IMR-90 (cell line): ENCODE measurements at regions not wholly inside any gene's neighbourhood (a gene's known extent, or its start where the extent isn't known, plus 50 kb on each side); places are given as distances from the start of the nearest gene placed in this dataset.

Experiments
- ATAC-seq: fragments of 200-7000 bp; cut with Tn5 transposase; 2 replicates; pipeline ENCODE4 v1.9.1; 2020; ENCODE audit warnings: low read depth, mild to moderate bottlenecking, moderate library complexity
- BruUV-seq: library from RNA; stranded (reverse); fragments of 400-500 nt; replicated peaks from 2 replicates; lab custom pipeline; 2021; lab: Mats Ljungman, UMichigan
- CTCF ChIA-PET: fragments of 300-600 bp; formaldehyde crosslinking; extraction: SDS; loops from one replicate; lab custom pipeline; 2021; ENCODE audit warnings: antibody characterized with exemption; lab: Yijun Ruan, JAX
- POLR2A ChIA-PET: fragments of 300-600 bp; sonication (Branson Sonifier 250); formaldehyde crosslinking; loops from one replicate; lab custom pipeline; 2022; ENCODE audit warnings: antibody characterized with exemption; ENCODE audit not compliant: unreplicated experiment; lab: Charles Lee
- DNase-seq: peaks from one replicate; pipeline ENCODE4 v3.0.0; 2013
- H2AFZ ChIP-seq: replicated peaks from 2 replicates; pipeline ENCODE3; 2013; ENCODE audit warnings: low read length, mild to moderate bottlenecking; ENCODE audit not compliant: poor library complexity
- H2AK5ac ChIP-seq: 2 replicates; pipeline ENCODE4 v1.6.1; 2013; ENCODE audit warnings: low read depth, low read length, inconsistent platforms
- H2AK9ac ChIP-seq: replicated peaks from 2 replicates; pipeline ENCODE3; 2013; ENCODE audit warnings: mild to moderate bottlenecking, low read depth, low read length, moderate library complexity; ENCODE audit not compliant: poor library complexity
- H2BK120ac ChIP-seq: 2 replicates; pipeline ENCODE4 v1.6.1; 2013; ENCODE audit warnings: low read depth, low read length, inconsistent platforms
- H2BK15ac ChIP-seq: 3 replicates; pipeline ENCODE4 v1.6.1; 2013; ENCODE audit warnings: low read depth, low read length, inconsistent platforms
- H2BK20ac ChIP-seq: 2 replicates; pipeline ENCODE4 v1.6.1; 2013; ENCODE audit warnings: low read depth, mild to moderate bottlenecking, inconsistent platforms, low read length, moderate library complexity
- H2BK5ac ChIP-seq: 2 replicates; pipeline ENCODE4 v1.6.1; 2013; ENCODE audit warnings: mild to moderate bottlenecking, low read depth, low read length, inconsistent platforms; ENCODE audit not compliant: poor library complexity, severe bottlenecking
- H3K14ac ChIP-seq: replicated peaks from 2 replicates; pipeline ENCODE4 v1.6.1; 2013; ENCODE audit warnings: low read depth, low read length, inconsistent platforms
- H3K18ac ChIP-seq: 2 replicates; pipeline ENCODE4 v1.6.1; 2013; ENCODE audit warnings: low read depth, low read length, control low read depth
- H3K23ac ChIP-seq: 2 replicates; pipeline ENCODE4 v1.6.1; 2013; ENCODE audit warnings: low read depth, low read length, inconsistent platforms
- H3K27ac ChIP-seq: 2 replicates; pipeline ENCODE4 v1.5.1; 2013; ENCODE audit warnings: mild to moderate bottlenecking, control low read depth, low read length; ENCODE audit not compliant: insufficient read depth
- H3K27me3 ChIP-seq: 2 replicates; pipeline ENCODE4 v1.6.1; 2013; ENCODE audit warnings: low read length; ENCODE audit not compliant: control insufficient read depth, insufficient read depth
- H3K36me3 ChIP-seq: 2 replicates; pipeline ENCODE4 v1.6.1; 2013; ENCODE audit warnings: low read length, mixed read lengths; ENCODE audit not compliant: control insufficient read depth, insufficient read depth
- H3K4ac ChIP-seq: 2 replicates; pipeline ENCODE4 v1.6.1; 2013; ENCODE audit warnings: low read depth, low read length, inconsistent platforms
- H3K4me1 ChIP-seq: 2 replicates; pipeline ENCODE4 v1.6.1; 2013; ENCODE audit warnings: low read length, mixed read lengths; ENCODE audit not compliant: control insufficient read depth, insufficient read depth
- H3K4me2 ChIP-seq: 2 replicates; pipeline ENCODE4 v1.6.1; 2013; ENCODE audit warnings: low read depth, mild to moderate bottlenecking, control low read depth, low read length, moderate library complexity
- H3K4me3 ChIP-seq: 2 replicates; pipeline ENCODE4 v1.5.1; 2013; ENCODE audit warnings: low read depth, mild to moderate bottlenecking, control low read depth, low read length, moderate library complexity; ENCODE audit not compliant: insufficient read depth
- H3K56ac ChIP-seq: 2 replicates; pipeline ENCODE4 v1.6.1; 2013; ENCODE audit warnings: low read length, inconsistent platforms; ENCODE audit not compliant: insufficient read depth; ENCODE audit errors: extremely low read depth
- H3K79me1 ChIP-seq, 2 experiments: 2 replicates each; pipeline ENCODE4 v1.6.1; 2013; ENCODE audit warnings: low read length in 2 of 2, inconsistent platforms in 1 of 2, low read depth in 1 of 2
- H3K9ac ChIP-seq: 2 replicates; pipeline ENCODE4 v1.6.1; 2013; ENCODE audit warnings: low read depth, low read length, control low read depth
- H3K9me1 ChIP-seq: 2 replicates; pipeline ENCODE4 v1.6.1; 2013; ENCODE audit warnings: low read length, inconsistent platforms; ENCODE audit not compliant: insufficient read depth
- H3K9me3 ChIP-seq: 2 replicates; pipeline ENCODE4 v1.6.1; 2013; ENCODE audit warnings: low read length; ENCODE audit not compliant: control insufficient read depth, insufficient read depth
- H4K20me1 ChIP-seq: 2 replicates; pipeline ENCODE4 v1.6.1; 2013; ENCODE audit warnings: low read length, inconsistent platforms; ENCODE audit not compliant: insufficient read depth
- H4K5ac ChIP-seq: 2 replicates; pipeline ENCODE4 v1.6.1; 2013; ENCODE audit warnings: mild to moderate bottlenecking, low read depth, low read length, control low read depth
- H4K8ac ChIP-seq, 2 experiments: 2 replicates each; pipeline ENCODE4 v1.6.1; 2013; ENCODE audit warnings: low read depth in 2 of 2, low read length in 2 of 2, control low read depth in 1 of 2, inconsistent platforms in 1 of 2
- H4K91ac ChIP-seq: 2 replicates; pipeline ENCODE4 v1.6.1; 2013; ENCODE audit warnings: low read depth, low read length, inconsistent platforms; ENCODE audit not compliant: insufficient read depth
- CEBPB ChIP-seq: IDR thresholded peaks from 2 replicates; pipeline ENCODE4 v1.6.1; 2012; ENCODE audit warnings: low read depth, low read length, improper control_type of control experiment
- RCOR1 ChIP-seq: IDR thresholded peaks from 2 replicates; pipeline ENCODE4 v1.6.1; 2012; ENCODE audit warnings: mild to moderate bottlenecking, low read length, improper control_type of control experiment; ENCODE audit not compliant: insufficient replicate concordance
- WGBS, 2 experiments: methylation state at CpG; one replicate each; pipeline versions ENCODE4 v1.1.5 to v1.1.7; 2013; ENCODE audit warnings: missing lambda C conversion rate in 2 of 2; ENCODE audit not compliant: insufficient read length in 1 of 2; ENCODE audit errors: extremely low coverage in 2 of 2; 5-methylcytosine and 5-hydroxymethylcytosine counted together
- dilution Hi-C: fragments of 300-500 bp; cut with HindIII; formaldehyde crosslinking; loops from one replicate; pipeline ENCODE4 v1.14.3; 2018; ENCODE audit warnings: low sequenced_read_pairs; ENCODE audit not compliant: unreplicated experiment
- in situ Hi-C: fragments of 300-500 bp; cut with MboI; formaldehyde crosslinking; loops from 3 replicates; pipeline ENCODE4 v1.14.3; 2019; ENCODE audit warnings: low sequenced_read_pairs, inconsistent platforms, mixed read lengths
- intact Hi-C: fragments of 100-400 bp; cut with micrococcal nuclease; formaldehyde crosslinking; loops from 2 replicates; pipeline ENCODE4 v1.10.0; 2022

- ATAC-seq (peak; percentile 61), DNase-seq (peak; percentile 96)
- no peak overlapping the region for H2AFZ ChIP-seq
- no peaks in the 10 kb centered on the region for H4K20me1 ChIP-seq
- no peaks in the 10 kb centered on the region for H3K36me3 ChIP-seq
- H3K9me1 ChIP-seq, result peaks cover 11% of the 10 kb centered on the region
- no peak overlapping the region for H3K9ac ChIP-seq
- H3K14ac ChIP-seq, result peak overlapping the region; percentile 83
- peaks cover 16% of the 10 kb centered on the region for H3K4me1 ChIP-seq
- peak overlapping the region; percentile 83; the same call in 1 of the 2 replicates for H3K23ac ChIP-seq
- H3K56ac ChIP-seq, result peak overlapping the region; percentile 52
- peak overlapping the region; percentile 78; the same call in 1 of the 2 replicates for H3K27ac ChIP-seq
- H4K5ac ChIP-seq, result peak overlapping the region; percentile 72
- in situ Hi-C loops (no loop called here), intact Hi-C loops (loop anchor here (1.0 to 5.0 kb wide), 5 partner anchors 58 to 656 kb away; no protein-coding TSS in a partner anchor), dilution Hi-C loops (no loop called here)
- H3K79me1 ChIP-seq, result no peaks in the 10 kb centered on the region
- ChIA-PET POLR2A (interaction anchor here (0.6 to 0.9 kb wide), 5 partner anchors 218 to 519 kb away, joined by 3 to 4 read pairs (median 4); partner anchors contain the start of gene THBS1), CTCF (interaction anchor here (0.6 to 1.6 kb wide), 2 partner anchors 62 to 109 kb away, joined by 3 to 4 read pairs; no protein-coding TSS in a partner anchor)
- H3K4ac ChIP-seq, result peak overlapping the region; percentile 87
- H3K9me3 ChIP-seq, result no peaks in the 10 kb centered on the region
- peak overlapping the region; percentile 75 for H3K18ac ChIP-seq
- H3K4me2 ChIP-seq, result no peak overlapping the region; the same call in 1 of the 2 replicates
- no peaks in the 10 kb centered on the region for H3K27me3 ChIP-seq
- H3K4me3 ChIP-seq, result no peak overlapping the region
- BruUV-seq, result no TSS peak
- peak overlapping the region; percentile 20 for H2AK9ac ChIP-seq
- peak overlapping the region; percentile 74 for H2BK5ac ChIP-seq
- peak overlapping the region; percentile 95 for H2AK5ac ChIP-seq
- peak overlapping the region; percentile 74 for H4K91ac ChIP-seq
- no peak for TF ChIP-seq RCOR1
- TF ChIP-seq CEBPB, result peak; percentile 76
- peak overlapping the region; percentile 87; the same call in 2 of the 3 replicates for H2BK15ac ChIP-seq
- H2BK120ac ChIP-seq, result peak overlapping the region; percentile 90
- H2BK20ac ChIP-seq, result peak overlapping the region; percentile 98
- peak overlapping the region; percentile 51 to 78 for H4K8ac ChIP-seq
- 60% methylated on average over 3 of the region's 8 CpGs; no CpG with 5 or more reads in 1 of the 2 experiments for WGBS, 2 experiments
Observed at GRCh38 chr15:39362821-39363561, 217.9 kb upstream of the THBS1 start.
